HEK293T (cell line): ENCODE measurements at regions not wholly inside any gene's neighbourhood (a gene's known extent, or its start where the extent isn't known, plus 50 kb on each side); places are given as distances from the start of the nearest gene placed in this dataset.

Experiments used
- ARNT ChIP-seq: fragments of 450-650 bp; IDR thresholded peaks from 2 replicates; pipeline ENCODE4 v1.6.1; 2017; ENCODE audit warnings: mild to moderate bottlenecking
- ELF4 ChIP-seq: fragments of 450-650 bp; IDR thresholded peaks from 2 replicates; pipeline ENCODE4 v1.6.1; 2017; ENCODE audit warnings: antibody characterized with exemption
- FOXM1 ChIP-seq: fragments of 450-650 bp; IDR thresholded peaks from 2 replicates; pipeline ENCODE4 v1.6.1; 2017; ENCODE audit warnings: mild to moderate bottlenecking, borderline replicate concordance
- L3MBTL2 ChIP-seq: fragments of 450-650 bp; conservative IDR thresholded peaks from 2 replicates; pipeline ENCODE4 v1.6.1; 2016; ENCODE audit warnings: mild to moderate bottlenecking
- LEF1 ChIP-seq: fragments of 450-650 bp; IDR thresholded peaks from 2 replicates; pipeline ENCODE4 v1.6.1; 2017; ENCODE audit warnings: mild to moderate bottlenecking, borderline replicate concordance
- ZNF384 ChIP-seq: fragments of 450-650 bp; IDR thresholded peaks from 2 replicates; pipeline ENCODE4 v1.6.1; 2016

DNA sequence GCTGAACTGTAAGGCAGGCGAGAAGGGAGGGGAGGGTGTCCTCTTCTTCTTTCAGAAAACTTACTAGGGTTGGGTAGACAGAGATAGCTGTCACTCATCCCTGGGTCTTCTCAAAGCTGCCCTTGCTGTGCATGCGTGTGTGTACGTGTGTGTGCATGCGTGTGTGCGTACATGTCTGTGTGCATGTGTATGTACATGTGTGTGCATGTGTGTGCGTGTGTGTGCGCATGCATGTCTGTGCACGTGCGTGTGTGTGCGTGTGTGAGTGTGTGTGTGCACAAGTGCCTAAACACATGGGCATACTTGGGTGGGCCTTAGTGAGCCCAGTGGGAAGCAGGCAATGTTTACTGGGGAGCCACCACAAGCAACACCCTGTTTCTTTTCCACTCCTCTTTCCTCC, 154.8 kb upstream of the TNRC6C start:
- TF ChIP-seq L3MBTL2: no peak
- no peak for TF ChIP-seq LEF1
- TF ChIP-seq ARNT: no peak
- no peak for TF ChIP-seq ELF4
- no peak for TF ChIP-seq ZNF384
- TF ChIP-seq FOXM1: no peak
